Stimulated activated CD4-positive, alpha-beta T cell treated with anti-CD3 and anti-CD28 coated beads, Interleukin-12 subunit alpha, Interleukin-12 subunit beta, amount 100 ng/mL, for 24 hours (primary cell): ENCODE measurements at regions not wholly inside any gene's neighbourhood (a gene's known extent, or its start where the extent isn't known, plus 50 kb on each side); places are given as distances from the start of the nearest gene placed in this dataset.
"Not testable (repeated sequence)": the region's sequence is repeated elsewhere in the genome, so short reads cannot be mapped to it uniquely, and the experiment has no call there.

ENCODE experiments used
- DNase-seq, 2 experiments: peaks; one replicate each; pipeline ENCODE4 v3.0.0-alpha.2; 2020; ENCODE audit warnings: low read depth in 2 of 2

DNA sequence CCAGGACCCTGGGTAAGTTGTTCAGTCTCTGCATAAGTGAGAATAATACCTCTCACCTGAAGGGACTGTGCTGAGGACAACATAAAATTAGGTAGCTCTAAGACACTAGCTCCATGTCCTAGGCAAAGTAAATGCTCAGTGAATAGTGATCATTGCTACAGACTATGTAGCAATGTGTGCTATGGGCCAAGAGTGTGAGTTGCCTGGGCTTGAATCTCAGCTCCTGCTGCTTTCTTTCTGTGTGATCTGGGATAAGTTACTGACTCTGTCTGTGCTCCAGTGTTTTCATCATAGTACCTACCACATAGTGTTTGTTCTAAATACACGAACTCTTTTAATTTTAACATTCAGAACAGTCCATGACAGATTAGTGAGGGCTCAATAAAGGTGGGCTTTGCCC, 81.1 kb upstream of the MFGE8 start:
- DNase-seq, result no peak

DNA sequence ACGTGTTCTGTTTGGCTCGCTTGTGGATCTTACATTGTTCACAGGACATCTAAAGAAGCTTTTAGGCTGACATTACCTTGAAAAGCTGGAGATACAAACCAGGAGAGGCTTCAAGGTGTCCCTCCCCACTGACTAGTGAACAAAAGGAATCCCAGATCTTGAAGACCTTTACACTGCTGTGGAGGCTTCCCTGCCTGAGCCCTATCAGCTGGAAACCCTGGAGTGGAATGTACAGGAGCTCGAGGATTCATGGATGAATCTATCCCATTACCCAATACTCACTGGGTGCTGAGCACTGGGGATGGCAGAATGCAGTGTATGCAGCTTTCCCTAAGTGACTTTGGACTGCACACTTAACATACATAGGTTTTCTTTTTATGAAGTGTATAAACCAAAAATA, 82.3 kb upstream of the MFGE8 start:
- DNase-seq, result no peak

DNA sequence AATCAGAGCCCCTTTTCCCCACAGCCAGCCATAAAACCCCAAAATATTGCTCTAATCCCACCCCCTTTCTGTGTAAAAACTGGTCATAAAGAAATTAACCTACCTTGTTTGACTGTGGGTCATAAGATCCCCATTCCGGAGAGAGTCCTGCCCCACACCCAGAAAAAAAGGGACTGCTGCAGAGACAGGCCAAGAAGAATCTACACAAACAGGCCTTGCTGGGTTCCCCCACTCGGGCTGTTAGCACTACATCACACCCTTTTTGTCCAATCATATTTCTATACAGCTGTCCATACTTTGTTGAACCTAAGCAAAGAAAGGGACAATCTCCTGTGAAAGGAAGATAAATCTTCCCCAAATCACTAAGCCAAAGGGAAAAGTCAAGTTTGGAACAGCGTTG, 84.4 kb upstream of the MFGE8 start:
- DNase-seq, result no peak

DNA sequence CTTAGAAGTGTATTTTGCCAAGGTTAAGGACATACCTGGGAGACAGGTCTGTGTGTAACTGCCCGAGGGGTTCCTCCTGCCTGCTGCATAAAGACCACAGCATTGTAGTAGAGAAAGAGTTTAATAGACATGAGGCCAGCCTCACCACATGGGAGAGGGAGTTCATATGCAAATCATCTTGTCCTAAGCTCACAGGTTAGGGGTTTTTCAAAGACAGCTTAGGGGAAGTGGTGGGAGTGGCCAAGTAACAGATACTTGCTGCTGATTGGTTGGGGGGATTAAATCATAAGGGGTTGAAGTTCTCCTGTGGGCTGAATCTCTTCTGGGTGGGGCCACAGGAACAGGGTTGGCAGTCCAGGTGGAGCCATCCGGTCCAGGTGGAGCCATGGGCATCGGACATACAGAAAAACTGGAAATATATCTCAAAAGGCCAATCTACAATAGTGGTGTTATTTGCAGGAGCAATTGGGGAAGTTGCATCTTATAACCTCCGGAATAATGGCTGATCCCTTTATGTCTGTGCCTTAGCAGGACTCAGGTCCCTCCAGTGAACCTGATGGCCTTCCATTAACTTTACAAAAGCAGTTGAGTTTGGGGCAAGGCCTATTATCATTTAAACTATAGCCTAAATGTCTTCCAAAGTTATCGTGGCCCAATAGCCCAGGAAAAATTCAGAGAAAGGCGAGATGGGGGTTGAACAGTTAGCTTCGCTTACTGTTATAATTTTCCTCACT, 86.0 kb upstream of the MFGE8 start:
- DNase-seq, result no peak

DNA sequence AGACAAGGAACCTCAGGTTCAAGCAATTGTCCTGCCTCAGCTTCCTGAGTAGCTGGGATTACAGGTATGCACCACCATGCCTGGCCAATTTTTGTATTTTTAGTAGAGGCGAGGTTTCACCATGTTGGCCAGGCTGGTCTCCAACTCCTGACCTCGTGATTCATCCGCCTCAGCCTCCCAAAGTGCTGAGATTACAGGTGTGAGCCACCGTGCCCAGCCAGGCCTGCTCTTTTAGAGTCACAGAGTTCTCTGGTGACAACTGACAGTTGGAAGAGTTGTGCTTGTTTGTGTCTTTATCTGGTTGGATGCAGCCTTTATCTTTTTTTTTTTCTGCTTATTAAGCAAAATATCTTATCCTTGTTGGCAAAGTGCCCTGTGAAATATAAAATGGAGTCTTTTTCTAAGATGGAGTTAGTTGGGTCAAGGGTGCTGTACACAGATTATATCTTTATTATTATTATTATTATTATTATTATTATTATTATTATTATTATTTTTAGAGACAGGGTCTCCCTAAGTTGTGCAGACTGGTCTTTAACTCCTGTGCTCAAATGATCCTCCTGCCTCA, 86.5 kb upstream of the ABHD2 start:
- DNase-seq, result not testable (repeated sequence)

DNA sequence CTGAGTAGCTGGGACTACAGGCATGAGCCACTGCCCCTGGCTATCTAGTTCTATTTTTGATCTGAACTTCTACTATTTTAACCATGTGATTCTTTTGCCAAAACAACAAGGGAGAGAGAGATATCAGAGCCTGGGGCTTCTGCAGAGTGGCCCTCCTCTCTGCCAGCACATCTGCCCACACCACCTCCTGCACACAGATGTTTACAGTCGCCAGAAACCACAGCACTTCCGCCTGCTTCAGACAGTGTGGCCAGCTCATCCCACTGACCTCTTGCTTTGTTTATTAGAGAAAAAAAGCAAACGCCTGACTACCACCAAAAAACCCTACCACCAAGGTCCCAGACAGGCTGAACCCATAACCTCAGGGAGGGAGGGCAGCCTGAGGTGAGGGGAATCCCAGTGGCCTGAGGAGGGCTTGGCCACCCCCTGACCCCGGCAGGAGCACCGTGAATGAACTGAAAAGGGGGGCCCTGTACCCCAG, 85.9 kb upstream of the ABHD2 start:
- DNase-seq, result no peak

DNA sequence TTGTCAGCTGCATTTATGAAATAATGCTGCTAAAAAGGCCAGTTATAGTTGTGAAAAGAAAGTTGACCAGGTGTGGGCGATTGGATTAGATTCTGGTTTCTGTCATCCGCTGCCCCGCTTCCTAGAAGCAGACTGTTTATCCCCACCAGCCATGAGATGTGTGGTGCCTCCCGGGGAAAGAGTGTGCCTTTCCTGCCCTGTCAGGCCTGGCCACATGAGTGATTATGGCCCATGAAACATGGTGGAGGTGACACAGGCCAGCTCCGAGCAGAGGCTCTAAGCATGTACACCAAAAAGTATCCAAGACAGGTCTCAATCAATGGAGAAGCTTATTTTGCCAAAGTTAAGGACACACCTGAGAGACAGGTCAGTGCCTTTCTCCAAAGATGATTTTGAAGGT, 85.4 kb upstream of the ABHD2 start:
- DNase-seq, result no peak

DNA sequence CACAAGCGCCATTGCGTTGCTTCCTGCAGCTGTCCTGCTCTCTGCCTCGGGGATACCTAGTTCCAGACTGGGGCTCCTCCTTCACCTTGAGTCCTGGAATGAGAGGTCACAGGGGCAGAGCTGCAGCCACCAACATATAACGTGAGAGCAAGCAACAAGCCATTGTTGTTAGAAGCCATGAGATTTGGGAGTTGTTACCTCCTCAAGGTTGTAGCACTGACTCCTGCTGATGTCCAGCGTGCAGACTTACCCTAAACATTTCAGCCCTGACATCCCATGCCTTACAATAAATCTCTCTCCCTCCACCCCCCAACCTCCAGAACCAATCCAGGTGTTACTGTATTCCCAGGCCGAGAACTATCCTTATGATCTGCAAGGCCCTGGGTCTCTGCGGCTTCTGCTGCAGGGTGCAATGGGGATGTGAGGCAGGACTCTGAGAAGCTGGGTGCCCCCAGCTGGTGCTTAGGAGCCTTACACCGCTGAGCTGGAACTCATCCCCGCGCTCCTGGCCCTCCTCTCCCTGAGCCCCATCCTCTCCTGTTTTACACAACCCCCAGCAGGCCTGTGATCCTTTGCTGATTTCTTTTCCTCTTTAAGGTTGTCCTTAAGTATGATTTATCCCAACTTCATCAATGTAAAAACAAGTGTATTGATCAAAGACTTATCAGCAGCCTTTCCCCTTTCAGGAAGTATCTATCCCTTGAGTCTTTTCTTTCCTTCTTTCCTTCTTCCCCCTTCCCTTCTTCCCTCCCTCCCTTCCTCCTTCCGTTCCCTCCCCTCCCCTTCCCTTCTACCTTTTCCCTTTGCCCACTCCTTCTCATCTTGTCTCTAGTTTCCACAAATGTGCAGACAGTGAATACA, 84.2 kb upstream of the ABHD2 start:
- DNase-seq, result no peak

DNA sequence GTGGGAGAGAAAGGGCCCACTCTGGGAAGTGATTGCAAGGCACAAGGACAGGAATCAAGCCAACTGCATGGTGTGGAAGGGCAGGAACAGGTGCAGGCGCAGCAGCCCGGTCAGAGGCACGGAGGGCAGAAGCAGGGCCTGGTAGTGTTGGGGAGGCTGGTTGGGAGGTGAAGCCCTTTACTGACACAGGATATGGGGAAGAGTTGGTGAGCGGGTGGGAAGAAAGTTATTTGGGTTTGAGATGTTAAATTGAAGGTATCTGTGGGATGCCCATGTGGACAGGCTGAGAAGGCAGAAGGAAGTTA, 83.6 kb upstream of the ABHD2 start:
- no peak for DNase-seq

DNA sequence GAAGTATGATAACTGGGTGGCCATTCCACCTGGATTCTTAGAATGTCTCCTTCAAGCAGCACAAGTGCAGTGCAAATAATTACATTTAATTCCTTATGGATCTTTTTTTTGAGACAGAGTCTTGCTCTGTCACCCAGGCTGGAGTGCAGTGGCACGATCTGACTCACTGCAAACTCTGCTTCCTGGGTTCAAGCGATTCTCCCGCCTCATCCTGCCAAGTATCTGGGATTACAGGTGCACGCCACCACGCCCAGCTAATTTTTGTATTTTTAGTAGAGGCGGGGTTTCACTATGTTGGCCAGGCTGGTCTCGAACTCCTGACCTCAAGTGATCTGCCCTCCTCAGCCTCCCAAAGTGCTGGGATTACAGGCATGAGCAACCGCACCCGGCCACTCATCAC, 80.7 kb upstream of the ABHD2 start:
- not testable (repeated sequence) for DNase-seq

DNA sequence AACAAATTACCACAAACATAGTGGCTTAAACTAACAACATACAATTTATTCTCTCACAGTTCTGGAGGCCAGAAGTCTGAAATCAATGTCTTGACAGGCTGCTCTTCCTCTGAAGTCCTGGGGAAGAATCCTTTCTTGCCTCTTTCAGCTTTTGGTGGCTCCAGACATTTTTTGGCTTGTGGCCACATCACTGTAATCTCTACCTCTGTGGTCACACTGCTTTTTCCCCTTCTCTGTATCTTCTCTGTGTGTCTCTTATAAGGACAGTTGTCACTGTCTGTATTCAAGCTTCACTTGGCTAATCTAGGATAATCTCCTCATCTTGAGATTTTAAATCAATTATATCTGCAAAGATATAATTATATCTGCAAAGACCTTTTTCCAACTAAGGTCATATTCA, 80.3 kb upstream of the ABHD2 start:
- DNase-seq, result no peak

DNA sequence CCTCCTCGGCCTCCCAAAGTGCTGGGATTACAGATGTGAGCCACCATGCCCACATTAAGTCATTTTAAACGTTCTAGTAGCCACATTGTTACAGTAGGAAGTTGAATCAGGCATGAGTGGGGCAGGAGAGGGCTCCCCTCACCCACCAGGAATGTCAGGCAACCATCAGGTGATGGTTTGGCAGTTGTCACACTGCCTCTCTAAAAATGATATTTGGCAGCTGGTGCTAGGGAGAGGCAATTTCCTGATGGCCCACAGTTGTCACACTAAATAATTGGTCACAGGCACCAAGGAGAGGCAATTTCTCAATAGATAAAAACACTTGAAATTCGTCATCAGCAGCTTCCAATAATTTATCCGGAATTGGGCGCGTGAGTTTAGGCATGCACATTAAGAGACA, 79.2 kb upstream of the ABHD2 start:
- no peak for DNase-seq

DNA sequence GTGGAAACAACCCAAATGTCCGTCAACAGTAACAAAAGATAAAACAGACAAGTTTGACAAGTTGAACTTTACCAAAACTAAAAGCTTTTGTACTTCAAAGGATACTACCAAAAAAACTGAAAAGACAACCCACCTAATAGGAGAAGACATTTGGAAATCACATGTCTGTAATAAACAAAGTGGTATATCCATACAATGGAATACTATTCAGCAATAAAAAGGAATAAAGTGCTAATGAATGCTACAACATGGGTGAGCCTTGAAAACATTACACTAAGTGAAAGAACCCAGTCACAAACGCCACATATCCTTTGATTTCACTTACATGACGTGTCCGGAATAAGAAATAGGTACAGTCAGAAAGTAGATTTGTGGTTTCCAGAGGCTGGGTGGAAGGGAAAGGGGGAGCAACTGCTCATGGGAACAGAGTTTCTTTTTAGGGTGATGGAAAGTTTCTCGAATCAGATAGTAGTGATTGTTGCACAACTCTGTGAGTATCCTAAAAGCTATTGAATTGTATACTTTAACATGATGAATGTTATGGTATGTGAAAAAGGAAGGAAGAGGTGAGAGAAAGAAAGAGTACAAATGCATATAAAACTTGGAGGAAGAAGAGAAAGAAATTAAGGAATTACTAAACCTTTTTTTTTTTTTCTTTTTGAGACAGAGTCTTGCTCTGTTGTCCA, 72.7 kb upstream of the ABHD2 start:
- no peak for DNase-seq

DNA sequence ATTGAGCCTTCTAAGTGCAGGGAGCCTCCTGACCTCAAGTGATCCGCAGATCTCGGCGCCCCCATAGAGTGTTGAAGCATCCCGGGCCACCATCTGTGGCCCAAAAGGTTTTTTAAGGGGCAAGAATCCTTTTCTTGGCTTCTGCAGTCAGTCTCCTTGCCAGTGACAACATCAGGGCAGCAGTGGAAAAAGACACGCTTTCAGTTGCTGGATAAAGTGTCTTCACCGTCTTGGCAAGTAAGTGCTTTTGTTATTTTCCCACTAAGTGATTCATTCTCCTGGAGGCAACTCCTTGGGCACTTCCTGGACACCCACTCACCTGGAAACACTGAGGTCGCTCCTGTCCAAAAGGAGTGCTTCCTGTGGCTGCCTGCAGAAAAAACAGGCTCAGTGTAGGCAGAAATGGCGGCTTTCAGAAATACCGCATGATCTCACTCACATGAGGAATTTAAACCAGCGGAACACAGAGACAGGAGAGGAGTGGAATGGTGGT, 71.7 kb upstream of the ABHD2 start:
- no peak for DNase-seq

DNA sequence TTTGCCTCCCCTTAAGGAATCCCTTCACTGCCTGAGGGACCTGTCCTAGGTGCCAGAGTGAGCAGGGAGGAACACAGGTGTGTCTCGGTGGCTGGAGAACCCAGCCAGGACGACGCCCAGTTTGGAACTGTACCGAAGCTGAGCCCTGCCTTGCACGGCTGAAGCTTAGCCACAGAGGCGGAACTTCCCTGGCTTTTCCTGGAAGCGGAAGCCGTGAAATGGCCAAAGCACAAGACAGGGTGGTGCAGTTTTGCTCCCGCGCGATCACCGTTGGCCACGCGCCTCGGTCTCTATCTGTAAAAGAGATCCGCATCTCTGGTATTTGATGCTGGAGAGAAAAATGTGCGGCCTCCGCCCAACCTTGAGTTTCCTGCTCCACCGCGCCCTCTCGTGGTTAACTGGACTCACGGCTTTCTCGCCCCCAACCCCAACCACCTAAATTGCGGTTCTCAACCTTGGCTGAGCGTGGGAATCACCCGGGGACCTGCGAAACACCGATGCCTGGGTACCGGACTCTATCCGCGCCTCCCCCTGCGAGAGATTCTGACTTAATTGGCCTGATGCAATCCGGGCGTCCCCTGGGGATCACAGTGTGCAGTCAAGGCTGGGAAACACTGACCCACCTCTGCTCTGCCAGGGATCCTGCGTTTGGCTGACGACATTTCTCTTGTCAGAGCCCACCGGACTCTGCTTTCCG, 70.7 kb upstream of the ABHD2 start:
- peak; percentile 63 to 87 for DNase-seq

DNA sequence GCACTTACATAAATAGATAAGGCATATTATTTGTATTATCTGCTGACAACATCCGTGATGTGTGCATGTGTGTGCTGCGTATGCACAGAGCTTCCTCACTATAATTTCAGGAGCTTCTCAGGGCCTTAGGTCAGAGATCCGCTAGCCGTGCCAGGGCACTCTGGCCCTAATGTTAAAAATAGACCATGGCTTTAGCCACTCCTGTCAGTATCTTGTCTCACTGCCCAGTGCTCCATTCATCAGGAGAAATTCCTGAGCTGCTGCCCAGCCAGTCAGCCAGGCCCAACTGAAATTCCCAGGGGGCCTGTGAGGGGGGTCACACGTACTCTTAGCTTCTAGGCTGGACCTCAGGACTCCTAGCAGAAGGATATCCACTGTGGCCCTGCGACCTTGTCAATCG, 70.0 kb upstream of the ABHD2 start:
- DNase-seq, result no peak

DNA sequence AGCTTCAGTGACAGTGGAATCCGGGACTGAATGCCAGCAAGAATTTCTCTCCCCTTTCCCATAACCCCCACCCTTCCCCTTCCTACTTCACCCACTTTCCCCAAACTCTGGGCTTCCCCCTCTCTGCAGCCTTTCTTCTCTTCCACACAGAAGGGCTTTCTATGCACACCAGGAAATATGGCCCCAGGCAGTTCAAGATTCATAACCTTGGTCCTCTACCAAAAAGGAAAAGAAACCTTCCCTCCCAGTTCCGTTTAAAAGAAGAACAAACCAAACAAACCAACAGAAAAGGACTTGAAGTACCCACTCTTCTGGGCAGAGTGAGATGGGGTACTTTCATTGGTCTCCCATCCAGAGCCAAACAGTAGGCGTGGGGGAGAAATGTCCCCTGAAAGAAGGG, 68.8 kb upstream of the ABHD2 start:
- DNase-seq, result no peak

DNA sequence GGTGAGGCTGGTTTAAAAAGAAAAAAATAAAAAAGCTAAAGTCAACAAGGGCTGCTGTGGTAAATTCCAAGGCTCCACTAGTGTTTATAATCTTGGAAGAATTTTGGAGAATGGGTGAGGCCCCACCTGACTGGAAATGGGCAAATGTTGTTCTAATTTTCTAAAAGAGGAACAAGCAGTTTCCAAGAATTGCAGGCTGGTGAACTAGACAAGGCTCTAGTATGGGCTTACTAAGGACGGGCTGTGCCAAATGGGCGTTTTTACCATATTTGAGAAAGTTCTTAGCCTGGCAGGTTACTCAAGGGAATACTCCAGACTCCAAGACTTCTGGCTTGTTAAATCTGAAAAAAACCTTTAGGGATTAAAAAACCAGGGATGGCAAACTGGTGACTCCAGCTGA, 67.0 kb upstream of the ABHD2 start:
- DNase-seq, result no peak

DNA sequence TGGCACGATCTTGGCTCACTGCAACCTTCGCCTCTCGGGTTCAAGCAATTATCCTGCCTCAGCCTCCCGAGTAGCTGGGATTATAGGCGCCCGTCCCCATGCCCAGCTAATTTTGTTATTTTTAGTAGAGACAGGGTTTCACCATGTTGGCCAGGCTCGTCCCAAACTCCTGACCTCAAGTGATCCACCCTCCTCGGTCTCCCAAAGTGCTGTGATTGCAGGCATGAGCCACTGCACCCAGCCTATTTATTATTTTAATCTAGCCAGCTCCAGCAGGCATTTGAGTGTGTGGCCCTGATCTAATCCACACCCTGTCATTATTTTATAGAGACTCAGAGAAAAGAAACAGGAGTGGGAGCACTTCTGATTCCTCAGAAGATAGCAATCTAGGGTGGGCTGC, 66.4 kb upstream of the ABHD2 start:
- DNase-seq, result not testable (repeated sequence)

DNA sequence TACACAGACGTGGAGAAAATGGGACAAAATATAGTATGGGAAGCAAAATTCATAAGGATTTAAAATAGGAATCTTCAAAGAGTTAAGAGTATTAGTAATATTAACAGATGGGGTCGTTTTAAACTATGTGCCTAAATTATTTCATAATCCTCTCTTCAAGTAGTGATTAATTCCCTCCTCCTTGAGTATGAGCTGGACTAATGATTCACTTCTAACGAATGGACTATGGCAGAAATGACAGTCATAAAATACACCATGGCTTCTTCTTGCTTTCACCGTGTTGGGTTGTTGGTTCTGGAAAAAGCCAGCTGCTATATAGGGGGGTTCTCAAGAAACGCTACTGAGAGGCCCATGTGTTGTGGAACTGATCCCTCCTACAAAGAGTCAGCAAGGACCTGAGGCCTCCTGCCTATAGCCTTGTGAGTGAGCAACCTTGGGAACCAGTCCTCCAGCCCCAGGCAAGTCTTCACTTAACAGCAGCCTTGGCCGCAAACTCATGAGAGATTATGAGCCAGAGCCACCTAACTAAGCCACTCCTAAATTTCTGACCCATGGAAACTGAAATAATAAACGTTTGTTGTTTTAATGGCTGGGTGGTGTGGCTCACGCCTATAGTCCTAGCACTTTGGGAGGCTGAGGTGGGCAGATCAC, 64.8 kb upstream of the ABHD2 start:
- DNase-seq, result no peak

DNA sequence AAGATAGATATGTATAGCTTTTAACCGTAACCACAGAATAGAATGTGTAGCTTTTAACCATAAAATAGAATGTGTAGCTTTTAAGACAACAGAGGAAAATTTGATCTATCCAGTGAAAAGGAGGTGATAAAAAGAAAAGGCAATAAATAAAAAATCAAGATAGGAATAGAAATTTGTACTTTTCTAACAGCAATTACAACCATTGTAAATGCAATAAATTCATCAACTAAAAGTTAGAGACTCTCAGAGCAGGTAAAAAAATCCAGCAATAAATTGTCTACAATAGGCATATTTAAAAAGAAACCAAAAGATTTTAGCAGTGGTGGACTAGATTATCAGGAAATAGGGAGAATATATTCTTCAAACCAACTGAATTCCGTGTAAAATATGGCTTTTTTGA, 63.8 kb upstream of the ABHD2 start:
- no peak for DNase-seq
